GM21381 (cell line): ENCODE measurements at regions not wholly inside any gene's neighbourhood (a gene's known extent, or its start where the extent isn't known, plus 50 kb on each side); places are given as distances from the start of the nearest gene placed in this dataset.

Experiments used
- ATAC-seq: cut with Tn5 transposase; IDR thresholded peaks from one replicate; pipeline ENCODE4 v1.9.1; 2021; ENCODE audit warnings: mild to moderate bottlenecking, moderate library complexity; ENCODE audit not compliant: unreplicated experiment

- ATAC-seq: no peak
Observed at GRCh38 chr11:25860677-25861450, 471.1 kb upstream of the ANO3 start.

DNA sequence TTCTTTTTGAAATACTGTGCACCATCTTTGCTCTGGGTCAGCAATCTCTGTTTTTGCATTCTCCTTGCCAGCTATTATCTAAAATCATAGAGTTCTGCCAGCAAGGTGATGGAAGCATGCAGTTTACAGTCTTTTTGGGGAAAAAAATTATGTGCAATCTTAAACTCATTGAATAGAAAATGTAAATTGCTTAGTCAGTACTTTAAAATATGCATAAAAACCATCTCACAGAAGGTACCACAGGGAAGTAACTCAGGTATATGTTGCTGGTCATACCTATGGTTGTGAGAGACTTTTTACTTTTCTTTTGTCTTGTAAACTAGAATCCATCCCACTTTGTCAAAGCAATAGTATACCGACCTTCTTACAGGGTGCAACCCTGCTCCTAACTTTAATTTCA, 469.8 kb upstream of the ANO3 start:
- no peak for ATAC-seq

DNA sequence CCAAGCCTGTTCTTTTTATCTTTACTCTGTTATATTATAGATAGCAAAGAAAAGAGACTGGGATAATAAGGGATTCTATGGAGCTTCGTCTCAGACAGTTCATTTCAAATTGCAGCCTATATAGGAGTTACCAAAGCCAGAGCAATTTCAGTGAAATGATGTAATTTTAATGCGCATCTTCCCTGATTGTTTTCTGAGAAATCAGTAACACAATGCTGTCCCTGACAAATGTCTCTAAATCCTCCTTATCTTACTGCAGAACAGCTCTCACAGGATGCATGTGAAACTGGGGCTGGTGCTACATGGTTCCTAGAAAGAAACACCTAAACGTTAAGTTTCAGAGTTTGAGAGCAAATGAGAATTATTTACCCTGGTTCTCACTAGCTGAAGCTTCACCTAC, 467.9 kb upstream of the ANO3 start:
- ATAC-seq: no peak

DNA sequence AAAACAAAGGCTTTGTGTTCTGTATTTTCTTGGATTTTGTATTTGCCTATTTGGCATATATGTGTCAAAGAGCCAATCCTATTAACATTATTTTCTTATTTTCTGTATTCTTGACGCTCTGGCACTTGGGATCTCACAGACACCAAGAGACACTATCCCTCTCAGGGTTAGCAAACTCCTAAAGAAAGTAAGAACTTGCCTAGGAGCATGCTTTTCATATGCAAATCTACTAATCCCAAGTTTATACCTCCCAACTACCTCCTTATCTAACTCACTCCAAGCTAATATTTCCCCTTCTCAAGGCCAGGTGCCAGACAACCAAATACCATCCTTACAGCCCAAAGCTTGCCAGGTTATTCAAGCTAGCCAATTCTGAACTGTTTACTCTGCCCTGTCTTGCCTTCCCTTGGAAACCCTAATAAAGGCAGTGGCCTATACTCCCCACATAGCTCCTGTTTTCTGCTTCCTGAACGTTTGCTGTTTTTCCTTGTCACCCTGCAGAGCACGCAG, 455.4 kb upstream of the ANO3 start:
- ATAC-seq: no peak

GRCh38 chr11:25886036-25886435, 445.9 kb upstream of the ANO3 start:
- ATAC-seq: no peak

GRCh38 chr11:25890626-25891260, 441.2 kb upstream of the ANO3 start:
- ATAC-seq: no peak

GRCh38 chr11:25891960-25892359, 440.0 kb upstream of the ANO3 start:
- no peak for ATAC-seq

GRCh38 chr11:25899617-25900160, 432.2 kb upstream of the ANO3 start:
- no peak for ATAC-seq

GRCh38 chr11:25900814-25901213, 431.1 kb upstream of the ANO3 start:
- ATAC-seq: no peak

DNA sequence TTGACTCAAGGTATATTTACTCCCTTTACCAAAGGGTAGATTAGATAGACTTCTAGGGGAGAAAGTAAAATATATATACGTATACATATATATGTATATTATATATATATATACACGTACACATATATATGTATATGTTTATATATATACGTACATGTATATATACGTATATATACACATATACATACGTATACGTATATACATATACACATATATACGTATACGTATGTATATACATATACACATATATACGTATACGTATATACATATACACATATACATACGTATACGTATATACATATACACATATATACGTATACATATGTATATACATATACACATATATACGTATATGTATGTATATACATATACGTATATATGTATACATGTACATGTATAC, 430.5 kb upstream of the ANO3 start:
- no peak for ATAC-seq

GRCh38 chr11:25902476-25902875, 429.5 kb upstream of the ANO3 start:
- no peak for ATAC-seq

DNA sequence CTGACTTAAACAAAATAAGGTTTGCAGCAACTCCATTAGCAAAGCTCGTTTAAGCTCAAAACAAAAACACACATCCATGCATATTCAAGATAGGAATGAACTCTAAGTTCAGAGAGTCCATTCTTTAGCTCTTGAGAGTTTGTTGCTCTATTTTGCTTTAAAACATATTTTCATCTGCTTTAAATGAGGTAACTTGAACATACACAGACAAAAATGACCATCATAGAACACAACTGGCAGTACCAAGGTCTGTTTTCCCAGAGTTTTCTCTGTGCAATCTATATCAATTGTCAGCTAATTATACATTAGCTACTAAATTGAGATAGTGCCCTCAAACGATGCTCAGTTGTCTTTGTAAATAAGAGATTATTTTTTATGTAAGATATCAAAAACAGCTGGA, 423.2 kb upstream of the ANO3 start:
- no peak for ATAC-seq

DNA sequence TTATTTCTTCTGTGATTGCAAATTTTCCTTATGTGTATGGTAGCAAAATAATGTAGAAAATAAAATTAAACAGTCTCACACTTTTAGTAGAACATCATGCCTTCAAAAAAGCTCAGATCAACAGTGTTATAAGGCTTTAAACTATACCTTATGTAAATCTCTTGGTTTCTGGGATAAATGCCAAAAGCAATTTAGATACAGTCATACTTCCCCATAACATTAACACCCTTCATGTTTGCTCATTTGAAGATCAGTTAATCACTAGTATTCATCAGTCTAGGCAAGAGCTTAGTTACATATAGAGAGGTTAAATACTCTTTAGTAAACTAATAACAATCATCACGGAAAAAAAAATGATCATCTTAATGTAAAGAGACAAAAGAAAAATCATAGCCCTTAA, 421.8 kb upstream of the ANO3 start:
- no peak for ATAC-seq

DNA sequence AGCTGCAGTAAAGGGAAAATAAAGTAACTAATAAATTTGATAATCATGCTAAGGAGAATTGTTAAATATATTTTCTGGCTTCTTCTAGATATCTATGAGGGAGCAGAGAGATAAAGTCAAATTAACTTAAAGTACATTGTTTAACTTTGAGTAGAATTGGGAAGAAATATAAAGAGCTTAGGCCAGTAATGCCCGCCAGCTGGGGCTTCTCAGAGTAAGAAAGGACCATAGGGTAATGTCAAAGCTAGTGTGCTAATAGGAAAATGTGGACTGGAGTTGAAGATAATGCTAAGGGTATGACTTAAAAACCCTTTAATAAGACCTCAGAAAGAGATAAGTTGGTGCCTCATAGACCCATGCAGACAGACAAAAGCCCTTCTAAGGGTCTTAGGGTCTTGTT, 411.6 kb upstream of the ANO3 start:
- ATAC-seq: no peak

GRCh38 chr11:25924586-25924985, 407.3 kb upstream of the ANO3 start:
- no peak for ATAC-seq

GRCh38 chr11:25925359-25925758, 406.6 kb upstream of the ANO3 start:
- ATAC-seq: no peak

- no peak for ATAC-seq
Observed at GRCh38 chr11:25927411-25927953, 404.4 kb upstream of the ANO3 start.

DNA sequence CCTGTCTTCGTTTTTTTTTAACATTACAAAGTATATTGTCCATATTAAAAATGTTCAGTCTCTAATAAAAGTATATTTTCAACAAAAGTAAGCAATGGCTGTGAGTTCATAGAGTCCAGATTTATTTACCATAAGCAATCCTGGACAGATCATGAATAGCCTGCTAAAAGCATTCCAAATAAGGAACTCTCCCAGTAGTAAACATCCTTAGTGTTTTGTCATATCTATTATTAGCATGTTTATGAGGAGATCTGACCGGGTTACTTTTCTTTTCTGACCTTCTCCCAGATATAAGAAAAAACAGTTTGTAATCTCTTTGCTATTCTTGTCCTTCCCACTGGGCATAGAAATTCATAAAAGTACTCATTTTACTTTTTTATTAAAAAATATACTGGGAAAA, 403.9 kb upstream of the ANO3 start:
- no peak for ATAC-seq

- ATAC-seq: no peak
Observed at GRCh38 chr11:25938952-25939351, 393.0 kb upstream of the ANO3 start.

GRCh38 chr11:25939691-25940090, 392.2 kb upstream of the ANO3 start:
- ATAC-seq: no peak

DNA sequence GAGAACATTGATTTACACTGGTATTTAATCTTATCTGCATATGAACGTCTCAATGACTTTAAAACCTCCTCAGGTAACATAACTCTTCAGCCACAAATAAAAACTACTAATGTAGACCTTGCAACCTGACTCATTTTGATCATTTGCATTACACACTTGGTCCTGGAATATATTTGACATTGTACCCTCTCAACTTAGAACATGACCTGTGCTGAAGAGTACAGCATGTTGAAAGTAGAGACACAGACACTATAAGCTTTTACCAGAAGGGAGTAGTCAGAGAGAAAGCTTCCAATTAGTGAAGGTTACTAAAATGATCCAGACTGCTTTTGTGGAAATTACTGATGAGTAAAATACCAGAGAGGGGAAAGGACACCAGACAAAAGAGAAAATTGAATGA, 390.6 kb upstream of the ANO3 start:
- no peak for ATAC-seq

GRCh38 chr11:25943031-25943430, 388.9 kb upstream of the ANO3 start:
- ATAC-seq: no peak
